ENCODE measurements at regions not wholly inside any gene's neighbourhood (a gene's known extent, or its start where the extent isn't known, plus 50 kb on each side); places are given as distances from the start of the nearest gene placed in this dataset.

DNA sequence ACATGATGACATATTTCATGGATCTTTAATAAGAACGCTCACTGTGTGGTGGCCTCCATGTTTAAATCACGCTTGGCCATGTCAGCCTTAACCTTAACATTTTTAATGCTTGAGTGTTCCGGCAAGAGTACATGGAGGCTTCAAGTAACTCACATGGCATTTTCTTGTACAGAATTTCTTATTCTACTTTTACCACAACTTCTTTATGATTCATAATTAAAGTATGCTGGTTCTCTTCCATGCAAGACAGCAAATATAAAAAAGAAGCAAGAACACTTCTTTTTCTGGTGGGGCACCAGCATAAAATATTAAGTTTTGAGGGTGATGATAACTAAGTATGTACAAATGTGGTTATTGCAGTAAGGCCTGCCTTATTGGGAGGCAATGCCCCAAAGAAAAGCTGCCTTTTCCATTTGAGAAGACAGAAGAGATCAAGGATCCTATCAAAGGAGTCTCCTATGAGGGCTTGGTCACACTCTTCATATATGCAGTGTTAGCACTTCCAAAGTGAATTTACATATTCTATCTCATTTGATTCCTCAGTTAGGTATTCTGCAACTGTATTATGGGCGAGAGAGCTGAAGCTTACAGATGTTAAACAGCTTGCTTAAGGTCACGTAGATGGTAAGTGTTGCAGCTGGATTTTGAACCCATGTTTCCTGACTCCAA is 382.7 kb upstream of the MEF2C start:
- Histone ChIP-seq H3K9ac (replicated peaks in 1 of 4; ENCODE audit: extremely low read depth in 1 of 4, low read depth in 3 of 4, low read length in 3 of 4) (no peak overlapping the region), H3K4ac (replicated peaks; ENCODE audit: insufficient read length, low read depth, low read length) (no peak overlapping the region), H3K23me2 (ENCODE audit: low read depth, low read length) (no peaks in the 10 kb centered on the region; the same call in 1 of the 2 replicates), H3K4me3 (ENCODE audit: extremely low read depth in 1 of 4, insufficient read depth in 2 of 4, low read depth in 3 of 4, low read length in 4 of 4) (no peak overlapping the region), H3K23ac (ENCODE audit: insufficient read length) (no peak overlapping the region), H3K18ac (ENCODE audit: extremely low read depth, low read length) (no peak overlapping the region), H4K5ac (ENCODE audit: insufficient read length, low read depth, low read length) (no peak overlapping the region), H3K27me3 (replicated peaks in 1 of 4; ENCODE audit: control insufficient read depth in 3 of 4, extremely low read depth in 1 of 4, insufficient read depth in 3 of 4, low read length in 3 of 4) (no peaks in the 10 kb centered on the region), H2BK15ac (ENCODE audit: low read length) (no peak overlapping the region), H4K91ac (replicated peaks; ENCODE audit: insufficient read length, low read length) (no peak overlapping the region), H2AK5ac (ENCODE audit: low read depth, low read length) (no peak overlapping the region), H3K4me2 (ENCODE audit: insufficient read depth in 1 of 2, low read depth in 2 of 2, low read length in 2 of 2) (no peak overlapping the region), H2BK20ac (ENCODE audit: low read length) (no peak overlapping the region), H2BK5ac (ENCODE audit: low read depth, low read length) (no peak overlapping the region), H3K4me1 (replicated peaks in 1 of 4; ENCODE audit: control insufficient read depth in 3 of 4, insufficient read depth in 4 of 4, low read length in 3 of 4) (no peaks in the 10 kb centered on the region), H2BK120ac (replicated peaks; ENCODE audit: low read depth, low read length) (no peak overlapping the region), H3K14ac (ENCODE audit: insufficient read length) (no peak overlapping the region), H3K27ac (ENCODE audit: low read depth, low read length) (no peak overlapping the region), H4K8ac (ENCODE audit: extremely low read depth, insufficient read depth, low read length) (no peak overlapping the region), H3K56ac (replicated peaks; ENCODE audit: insufficient read length, low read depth, low read length) (no peak overlapping the region), H3K79me2 (ENCODE audit: control insufficient read depth in 1 of 2, insufficient read depth in 2 of 2, low read length in 2 of 2) (no peaks in the 10 kb centered on the region), H3K36me3 (ENCODE audit: control insufficient read depth in 2 of 4, insufficient read depth in 4 of 4, low read length in 3 of 4) (no peaks in the 10 kb centered on the region), H3K9me3 (ENCODE audit: insufficient read depth in 2 of 2, low read depth in 1 of 2, low read length in 1 of 2) (no peaks in the 10 kb centered on the region), H4K20me1 (replicated peaks in 1 of 2; ENCODE audit: control insufficient read depth in 1 of 2, insufficient read depth in 2 of 2, low read length in 2 of 2) (no peaks in the 10 kb centered on the region), H2AFZ (ENCODE audit: low read length) (no peak overlapping the region), H3K79me1 (ENCODE audit: low read depth, low read length) (no peaks in the 10 kb centered on the region), H2BK12ac (ENCODE audit: low read depth, low read length) (no peak overlapping the region)
- TF ChIP-seq EP300 (IDR thresholded peaks at IDR 0.05; ENCODE audit: borderline replicate concordance in 1 of 2, low read depth in 2 of 2, low read length in 2 of 2), result no peak
- TF ChIP-seq, protein P1, sequence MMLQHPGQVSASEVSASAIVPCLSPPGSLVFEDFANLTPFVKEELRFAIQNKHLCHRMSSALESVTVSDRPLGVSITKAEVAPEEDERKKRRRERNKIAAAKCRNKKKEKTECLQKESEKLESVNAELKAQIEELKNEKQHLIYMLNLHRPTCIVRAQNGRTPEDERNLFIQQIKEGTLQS (IDR thresholded peaks at IDR 0.05; ENCODE audit: insufficient read depth, low read depth, low read length), result no peak
- TF ChIP-seq TBP (IDR thresholded peaks at IDR 0.05; ENCODE audit: low read depth, low read length), result no peak
- TF ChIP-seq JUN (IDR thresholded peaks at IDR 0.05; ENCODE audit: low read depth, low read length), result no peak
- TF ChIP-seq SUZ12 (IDR thresholded peaks at IDR 0.05; ENCODE audit: low read length), result no peak
- no peak for TF ChIP-seq CEBPB (IDR thresholded peaks at IDR 0.05; ENCODE audit: low read depth, low read length)
- TF ChIP-seq TAF7 (optimal IDR thresholded peaks at IDR 0.05; ENCODE audit: borderline replicate concordance, low read depth, low read length), result no peak
- no peak for TF ChIP-seq TAF1 (IDR thresholded peaks at IDR 0.05; ENCODE audit: low read depth, low read length)
- TF ChIP-seq TCF12 (IDR thresholded peaks at IDR 0.05; ENCODE audit: low read depth, low read length), result no peak
- TF ChIP-seq, protein P2, sequence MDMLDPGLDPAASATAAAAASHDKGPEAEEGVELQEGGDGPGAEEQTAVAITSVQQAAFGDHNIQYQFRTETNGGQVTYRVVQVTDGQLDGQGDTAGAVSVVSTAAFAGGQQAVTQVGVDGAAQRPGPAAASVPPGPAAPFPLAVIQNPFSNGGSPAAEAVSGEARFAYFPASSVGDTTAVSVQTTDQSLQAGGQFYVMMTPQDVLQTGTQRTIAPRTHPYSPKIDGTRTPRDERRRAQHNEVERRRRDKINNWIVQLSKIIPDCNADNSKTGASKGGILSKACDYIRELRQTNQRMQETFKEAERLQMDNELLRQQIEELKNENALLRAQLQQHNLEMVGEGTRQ (IDR thresholded peaks at IDR 0.05; ENCODE audit: low read length), result no peak
- WGBS, 2 experiments (ENCODE audit: extremely low coverage in 1 of 2, insufficient coverage in 1 of 2, insufficient read length in 1 of 2, insufficient replicate concordance in 2 of 2, low coverage in 1 of 2, low lambda C conversion rate in 2 of 2, missing lambda C conversion rate in 1 of 2), result 92% methylated on average over 5 of the region's 5 CpGs; no CpG with 5 or more reads in 1 of the 2 experiments
- DNase-seq (ENCODE audit: low read depth in 1 of 2, low spot score in 2 of 2) (no peak), FAIRE-seq (no peak)
- ChIA-PET POLR2A (ENCODE audit: partially characterized antibody) (no interaction called here), CTCF (ENCODE audit: partially characterized antibody) (interaction anchor here (0.9 to 1.4 kb wide), 2 partner anchors 26 to 535 kb away, joined by 3 to 4 read pairs; no protein-coding TSS in a partner anchor)
